Putamen (tissue), 1 donor: ENCODE measurements at regions not wholly inside any gene's neighbourhood (a gene's known extent, or its start where the extent isn't known, plus 50 kb on each side); places are given as distances from the start of the nearest gene placed in this dataset.
A peak's percentile ranks its signal among the peaks of the same experiment; 100 is the strongest.

ENCODE experiments used
- DNase-seq: peaks from one replicate; pipeline ENCODE4 v3.0.0-alpha.2; 2016; ENCODE audit warnings: low spot score

DNA sequence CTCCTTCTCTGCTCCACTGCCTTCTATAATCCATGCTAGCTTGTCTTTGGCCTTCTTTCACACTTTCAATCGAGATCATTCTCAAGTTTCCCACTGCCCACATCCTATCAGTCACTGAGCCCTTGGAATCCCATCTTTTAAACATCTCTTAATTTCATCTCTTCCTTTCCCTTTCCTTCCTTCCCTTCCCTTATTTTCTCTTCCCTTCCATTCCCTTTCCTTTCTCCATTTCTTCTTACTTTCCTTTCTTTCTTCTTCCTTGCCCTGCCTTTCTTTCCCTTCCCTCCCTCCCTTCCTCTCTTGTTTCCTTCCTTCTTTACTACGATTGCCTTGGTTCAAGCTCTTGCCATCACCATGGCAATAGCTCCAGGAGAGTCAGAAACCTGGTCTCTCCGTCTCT, 183.8 kb downstream of the EMP1 start:
- DNase-seq: no peak

DNA sequence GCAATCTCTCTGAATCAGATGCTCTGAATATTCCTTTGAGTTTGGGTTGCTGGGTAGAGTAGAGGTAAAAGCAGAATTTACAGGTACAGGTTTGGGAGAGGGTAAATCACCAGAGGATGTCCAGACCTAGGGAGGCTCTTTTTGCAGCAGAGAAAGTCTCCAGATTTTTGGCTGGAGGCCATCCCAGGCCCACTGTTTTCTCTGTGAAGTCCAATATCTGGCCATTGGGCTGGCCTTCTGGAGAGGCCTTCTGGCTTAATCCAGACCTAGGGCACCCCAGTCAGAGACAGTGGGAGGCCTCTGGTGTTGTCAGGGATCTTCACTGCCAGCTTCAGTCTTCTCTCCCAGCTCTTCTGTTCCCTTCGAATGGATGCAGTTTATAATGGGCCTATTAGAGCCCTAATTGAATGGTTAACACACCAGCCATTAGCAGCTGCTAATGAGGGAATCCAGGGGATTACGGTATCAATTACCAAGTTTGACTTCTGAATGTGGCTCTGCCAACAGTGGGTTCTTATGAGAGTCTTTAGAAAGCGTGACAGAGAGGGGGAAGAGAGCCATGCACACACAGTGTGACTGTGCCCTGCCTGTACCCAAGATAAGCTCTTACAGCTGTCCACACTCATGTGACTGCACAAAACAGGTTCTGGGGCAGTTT, 183.1 kb downstream of the EMP1 start:
- no peak for DNase-seq

DNA sequence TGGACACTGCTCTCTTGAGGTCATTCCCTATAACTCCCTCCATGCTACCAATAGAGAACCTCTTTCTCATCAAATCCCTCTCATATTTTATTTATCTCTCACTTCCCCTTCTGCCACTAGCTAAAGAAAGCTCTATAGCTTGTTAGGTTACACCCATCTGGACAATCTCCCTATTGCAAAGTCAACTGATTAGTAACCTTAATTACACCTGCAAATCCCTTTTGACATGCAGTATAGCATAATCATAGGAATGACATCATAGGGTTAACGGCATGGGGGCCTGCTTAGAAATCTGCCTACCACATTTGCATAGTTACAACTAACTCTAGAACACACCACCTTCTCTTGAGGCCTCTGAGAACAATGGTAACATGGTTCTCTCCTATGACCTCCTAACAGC, 181.2 kb downstream of the EMP1 start:
- DNase-seq: no peak

DNA sequence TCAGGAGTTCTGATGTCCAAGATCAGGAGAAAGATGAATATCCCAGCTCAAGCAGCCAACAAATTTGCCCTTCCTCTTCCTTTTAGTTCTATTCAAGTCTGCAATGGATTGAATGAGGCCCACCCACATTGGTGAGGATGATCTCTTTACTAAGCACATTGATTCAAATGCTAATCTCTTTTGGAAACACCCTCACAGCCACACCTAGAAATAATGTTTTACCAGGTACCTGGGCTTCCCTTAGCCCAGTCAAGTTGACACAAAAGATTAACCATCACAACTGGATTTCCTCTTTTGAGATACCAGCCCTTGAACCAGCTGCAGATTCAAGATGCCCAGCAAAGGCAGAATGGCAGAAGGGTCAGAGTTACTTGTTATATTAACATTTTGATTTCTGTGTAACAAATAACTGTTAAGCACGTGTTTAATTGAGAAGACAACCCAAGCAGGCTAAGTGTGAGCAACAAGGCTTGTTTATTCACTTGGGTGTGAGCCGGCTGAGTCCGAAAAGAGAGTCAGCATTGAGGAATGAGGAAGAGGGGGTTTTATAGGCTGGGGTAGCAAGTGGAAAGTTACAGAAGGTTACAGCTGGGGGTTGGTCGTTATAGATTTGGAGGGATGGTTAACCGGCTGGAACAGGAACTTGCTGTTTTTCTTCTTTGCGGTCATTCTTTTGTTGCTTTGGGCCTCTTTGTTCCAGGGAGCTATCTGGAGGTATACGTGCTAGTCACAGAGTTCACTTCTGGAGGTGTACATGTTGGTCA, 180.3 kb downstream of the EMP1 start:
- no peak for DNase-seq

DNA sequence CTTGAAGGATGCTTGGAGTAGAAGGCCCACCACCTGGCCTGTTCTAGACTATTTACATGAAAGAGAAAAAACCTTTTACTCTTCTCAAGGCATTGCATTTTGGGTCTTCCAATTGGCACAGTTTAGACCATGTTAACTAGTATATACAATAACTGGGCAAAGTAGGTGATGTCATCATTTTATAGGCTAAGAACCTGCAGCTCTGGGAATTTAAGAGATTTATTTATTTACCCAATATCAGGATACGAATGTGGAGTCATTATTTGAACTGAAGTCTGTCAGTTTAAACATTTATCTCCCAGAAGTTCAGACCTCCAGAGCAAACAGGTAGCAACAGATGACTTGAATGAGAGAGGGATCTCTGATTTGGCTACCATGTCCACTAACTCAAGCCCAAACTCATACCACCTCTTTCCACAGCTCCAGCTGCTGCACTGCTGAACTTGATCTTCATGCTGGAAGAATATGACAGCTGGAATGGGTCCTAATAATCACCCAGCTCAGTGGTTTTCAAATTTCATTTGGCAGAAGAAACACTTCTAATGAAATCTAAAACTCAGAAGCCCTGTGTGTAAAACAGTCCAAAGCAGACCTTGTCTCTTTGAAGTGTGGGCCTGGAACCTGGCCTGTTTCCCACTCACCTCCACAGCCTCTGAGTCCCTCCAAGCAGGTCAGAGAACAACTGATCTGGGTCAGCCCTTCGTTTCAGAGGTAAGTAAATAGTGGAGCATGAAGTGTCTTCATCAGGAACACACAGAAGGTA, 179.2 kb downstream of the EMP1 start:
- no peak for DNase-seq

DNA sequence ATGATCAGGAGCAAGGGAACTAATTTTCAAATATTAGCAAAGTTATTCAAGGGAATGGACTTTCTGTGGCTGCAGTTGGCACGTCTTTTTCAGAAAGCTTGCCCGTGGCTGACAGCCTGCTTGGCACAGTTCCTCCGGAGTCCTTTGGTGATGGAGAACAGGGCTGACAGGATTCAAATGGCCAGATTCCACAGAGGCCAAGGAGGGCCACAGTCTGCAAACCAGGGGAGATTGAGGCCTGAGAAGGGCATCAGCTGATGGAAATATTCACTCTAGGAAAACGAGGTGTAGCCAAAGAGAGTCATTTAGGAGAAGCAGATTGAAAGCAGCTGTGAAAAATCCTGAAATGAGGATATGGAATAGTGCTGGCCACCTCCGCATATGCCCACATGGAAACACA, 178.3 kb downstream of the EMP1 start:
- no peak for DNase-seq

DNA sequence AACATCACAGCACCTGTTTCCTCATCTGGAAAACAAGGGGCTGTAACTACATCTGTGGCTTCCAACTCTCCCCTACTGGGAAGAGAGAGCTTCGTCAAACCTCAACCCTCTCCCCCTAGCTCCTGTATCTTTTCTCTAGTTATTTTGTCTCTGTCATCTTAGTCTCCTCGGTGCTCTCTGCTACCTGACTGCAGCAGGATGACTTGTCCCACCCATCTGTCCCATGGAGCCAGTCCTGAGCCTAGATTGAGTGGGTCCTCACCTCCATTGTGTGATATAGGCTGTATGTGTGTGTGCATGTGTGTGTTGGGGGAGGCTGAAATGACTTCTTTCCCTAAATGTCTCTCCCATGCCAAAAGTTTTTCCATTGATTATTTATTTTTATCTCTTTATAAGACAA, 177.3 kb downstream of the EMP1 start:
- no peak for DNase-seq

DNA sequence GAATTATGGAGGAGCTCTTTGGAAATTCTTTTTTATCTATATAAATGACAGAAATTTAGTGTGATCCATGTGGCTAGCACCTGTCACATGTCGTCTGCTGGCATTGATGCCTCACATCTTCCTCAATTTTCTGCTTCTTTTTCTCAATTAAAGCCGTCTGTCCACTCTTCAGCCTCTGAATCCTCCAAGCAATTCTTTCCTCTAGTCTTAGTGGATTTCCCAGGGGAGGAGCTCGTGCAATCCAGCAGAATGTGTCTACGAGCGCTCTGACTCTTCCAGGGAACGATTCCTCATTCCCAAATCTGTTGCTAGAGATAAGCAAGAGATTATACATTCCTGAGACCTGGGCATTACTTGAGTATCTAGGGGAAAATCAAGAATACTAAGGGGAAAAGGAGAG, 176.6 kb downstream of the EMP1 start:
- no peak for DNase-seq

DNA sequence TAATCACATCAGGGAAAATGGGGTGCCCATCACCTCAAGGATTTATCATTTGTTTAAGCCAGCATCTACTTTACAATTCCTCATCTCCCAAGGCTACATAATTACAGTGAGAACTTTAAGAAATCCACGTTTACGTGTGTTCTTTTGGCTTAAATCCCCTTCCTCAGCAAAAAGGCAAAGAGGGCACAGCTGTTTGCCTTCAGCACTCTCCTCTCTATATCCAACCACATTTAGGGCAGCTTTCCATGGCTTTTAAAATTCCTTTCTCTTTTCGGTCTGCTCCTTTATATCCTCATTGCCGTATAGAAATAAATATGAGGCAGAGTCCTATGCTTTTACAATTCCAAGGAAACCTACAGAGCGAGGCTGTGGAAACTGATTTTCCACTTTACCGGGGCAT, 175.9 kb downstream of the EMP1 start:
- DNase-seq: no peak

DNA sequence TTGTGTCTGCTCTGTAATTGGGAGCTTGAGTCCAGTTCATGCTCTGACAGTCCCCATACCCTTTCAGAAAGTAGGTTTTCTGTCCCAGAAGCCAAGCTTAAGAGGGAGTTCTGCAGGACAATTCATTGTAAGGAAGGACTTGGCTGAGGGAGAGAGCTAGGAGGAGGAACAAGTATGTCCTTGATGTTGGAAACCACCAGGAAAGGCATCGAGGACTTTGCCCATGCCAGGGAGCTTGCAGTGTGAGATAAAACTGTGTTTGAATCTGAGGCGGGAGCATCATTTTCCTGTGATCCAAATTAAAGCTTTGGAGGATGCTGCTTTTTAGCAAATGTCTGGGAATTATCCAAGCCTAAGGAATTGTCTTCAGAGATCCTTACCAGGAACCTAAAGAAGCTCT, 175.3 kb downstream of the EMP1 start:
- no peak for DNase-seq

DNA sequence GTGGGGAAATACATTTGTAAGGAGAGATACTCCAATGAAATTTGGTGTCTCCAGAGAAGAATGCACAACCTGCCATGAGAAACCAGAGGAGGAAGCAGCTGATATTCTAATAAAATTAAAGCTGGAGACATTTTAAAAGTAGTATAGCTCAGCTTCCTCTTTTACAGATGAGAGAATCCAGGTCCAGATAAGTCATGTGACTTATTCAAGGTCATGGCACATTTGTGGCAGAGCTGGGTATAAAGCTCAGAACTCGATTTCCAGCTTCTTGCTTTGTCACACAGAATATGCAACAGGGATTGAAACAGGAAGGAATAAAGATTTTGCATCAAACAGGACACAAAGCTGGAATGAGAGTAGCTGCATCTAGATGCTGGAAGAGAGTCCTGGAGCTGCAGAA, 174.8 kb downstream of the EMP1 start:
- DNase-seq: no peak

DNA sequence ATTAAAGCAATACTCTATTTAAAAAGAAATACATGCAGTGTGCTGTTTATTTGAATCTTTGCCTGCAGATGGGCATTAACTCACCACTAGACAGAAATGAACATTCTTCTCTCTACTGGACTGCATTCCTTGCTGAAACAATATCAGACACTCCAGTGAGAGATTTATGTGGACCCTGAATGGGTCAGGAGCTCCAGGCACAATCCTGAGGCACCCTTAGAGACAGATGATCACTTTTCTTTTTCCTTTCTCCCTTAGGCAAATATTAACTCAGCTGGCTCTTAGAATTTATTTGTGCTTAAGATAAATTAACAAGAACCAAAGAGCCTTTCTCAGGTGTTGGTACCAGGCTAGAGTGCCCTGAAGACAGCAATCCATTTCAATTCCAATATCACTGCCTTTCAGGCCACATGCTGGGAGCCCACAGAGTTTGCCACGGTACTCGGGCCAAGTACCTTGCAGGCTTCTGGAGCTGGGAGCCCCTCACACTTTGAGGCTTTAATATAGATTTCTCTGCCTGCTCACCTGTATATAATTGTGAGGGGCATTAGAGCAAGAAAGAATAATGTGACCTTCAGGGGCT, 173.0 kb downstream of the EMP1 start:
- no peak for DNase-seq

DNA sequence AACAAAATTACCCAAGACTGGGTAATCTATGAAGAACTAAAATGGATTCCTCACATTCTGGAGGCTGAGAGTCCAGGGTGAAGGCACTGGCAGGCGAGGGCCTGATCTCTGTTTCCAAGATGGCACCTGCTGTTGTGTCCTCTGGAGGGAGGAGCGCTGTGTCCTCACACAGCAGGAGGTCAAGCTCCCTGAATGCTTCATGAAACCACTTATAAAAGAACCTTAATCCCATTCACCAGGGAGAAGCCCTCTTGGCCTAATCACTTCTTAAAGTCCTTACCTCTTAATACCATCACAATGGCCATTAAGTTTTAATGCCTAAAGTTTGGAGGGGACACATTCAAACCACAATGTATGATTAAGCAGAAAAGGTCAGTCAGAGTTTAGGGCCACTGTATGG, 172.4 kb downstream of the EMP1 start:
- DNase-seq: no peak

DNA sequence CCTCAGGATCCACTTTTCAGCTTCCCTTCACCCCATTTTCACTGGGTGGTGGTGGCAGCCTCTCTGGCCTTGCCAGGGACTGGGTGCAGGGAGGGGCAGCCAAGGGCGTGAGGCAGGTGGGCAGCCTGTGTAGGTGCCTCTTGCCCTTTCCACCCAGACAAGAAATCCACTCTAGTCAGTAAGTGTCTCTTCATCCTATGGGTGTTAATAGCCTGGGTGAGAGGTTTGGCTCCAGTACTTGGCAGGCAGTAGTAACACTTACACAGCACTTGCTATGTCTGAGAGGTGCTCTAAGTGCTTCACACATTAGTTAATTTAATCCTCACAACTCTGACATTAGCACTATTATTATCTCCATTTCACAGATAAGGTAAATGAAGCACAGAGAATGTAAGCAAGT, 171.9 kb downstream of the EMP1 start:
- DNase-seq: no peak

DNA sequence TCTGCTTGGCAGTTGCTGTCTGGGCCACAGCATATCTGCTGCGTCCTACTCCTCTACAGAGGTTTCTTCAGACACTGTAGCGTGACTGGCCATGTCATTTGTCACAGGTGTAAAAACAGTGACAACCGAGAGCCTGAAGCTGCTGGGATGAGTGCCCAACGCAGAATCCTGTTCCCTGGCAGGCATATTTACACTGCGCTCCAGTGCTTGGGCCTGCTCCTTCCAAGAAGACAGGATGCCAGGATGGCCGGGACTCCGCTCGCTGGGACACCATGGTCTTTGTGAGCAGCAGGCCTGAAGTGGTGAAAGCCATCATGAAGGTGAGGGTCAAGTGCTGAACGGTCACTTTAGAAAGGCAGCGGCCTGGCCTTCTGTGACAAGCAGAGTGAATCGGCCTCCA, 171.4 kb downstream of the EMP1 start:
- no peak for DNase-seq

DNA sequence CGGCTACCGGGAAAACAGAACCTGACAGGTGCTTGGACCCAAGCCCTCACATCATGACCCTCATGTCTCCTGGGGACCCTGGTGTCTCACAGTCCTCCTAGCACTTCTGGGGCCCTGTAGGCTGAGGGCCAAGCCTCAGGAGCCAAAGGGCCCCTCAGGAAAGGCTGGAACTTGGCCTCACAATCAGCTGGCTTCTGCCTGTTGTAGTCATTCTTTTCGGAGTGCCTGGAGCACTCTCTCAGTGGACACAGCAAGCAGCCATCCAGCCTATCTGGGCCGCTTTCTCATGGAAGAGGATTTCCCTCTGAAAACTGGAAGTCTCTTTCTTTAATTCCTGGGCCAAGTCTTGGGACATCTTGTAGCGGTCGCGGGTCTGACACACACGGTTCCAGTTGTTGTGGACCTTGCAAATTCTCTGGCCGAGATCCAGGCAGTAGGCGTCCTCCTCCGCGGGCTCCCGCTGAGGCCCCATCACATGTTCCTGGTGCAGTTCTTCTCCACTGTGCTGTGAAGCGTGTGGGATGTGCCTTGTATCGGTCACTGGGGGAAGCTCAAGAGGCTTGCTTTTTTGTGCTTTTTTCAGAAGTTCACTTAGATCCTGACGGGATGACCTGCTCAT, 169.3 kb downstream of the EMP1 start:
- DNase-seq: no peak

DNA sequence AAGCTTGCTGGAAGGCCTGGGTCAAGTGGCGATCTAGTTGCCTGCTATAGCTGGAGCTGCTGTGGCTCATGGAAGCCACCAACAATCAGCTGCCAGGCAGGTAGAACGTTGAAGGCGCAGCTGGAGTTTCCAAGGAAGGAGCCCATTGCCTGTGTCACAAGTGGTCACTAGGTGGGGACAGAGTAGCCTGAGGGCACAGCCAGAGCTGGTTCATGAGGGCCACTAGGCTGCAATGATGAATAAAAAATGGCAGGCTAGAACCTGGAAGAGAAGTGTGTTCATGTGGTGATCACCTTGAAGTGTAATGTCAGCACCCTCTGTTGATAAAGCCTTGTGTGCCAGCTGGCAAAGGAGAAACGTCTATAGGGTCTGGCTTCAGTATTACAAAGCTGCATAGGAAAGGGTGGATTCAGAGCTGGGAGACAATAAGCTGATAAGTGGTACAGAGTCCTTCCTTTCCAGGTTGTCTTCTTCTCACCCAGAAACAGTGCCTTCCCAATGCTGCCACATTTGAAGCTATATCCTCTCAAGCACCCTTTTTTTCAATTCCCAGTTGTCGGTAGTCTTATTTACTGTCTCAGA, 165.8 kb downstream of the EMP1 start:
- DNase-seq: peak; percentile 30

DNA sequence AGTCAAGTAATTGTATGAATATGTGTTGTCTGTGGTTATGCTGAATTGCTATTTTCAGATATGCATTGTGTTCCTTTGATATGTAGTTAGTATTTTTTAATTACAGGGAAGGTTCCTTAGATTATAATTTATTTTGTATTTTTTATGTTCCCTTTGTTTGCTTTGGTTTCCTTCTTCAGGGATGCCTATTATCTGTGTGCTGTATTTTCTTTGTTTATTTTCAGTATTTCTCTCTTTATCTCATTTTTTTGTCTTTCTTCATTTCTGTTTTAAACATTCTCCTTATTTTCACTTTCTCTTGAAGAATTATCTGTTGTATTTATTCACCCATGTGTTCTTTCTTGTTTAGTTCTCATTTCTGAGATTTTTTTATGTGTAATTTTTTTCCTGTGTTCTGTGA, 163.1 kb downstream of the EMP1 start:
- no peak for DNase-seq

DNA sequence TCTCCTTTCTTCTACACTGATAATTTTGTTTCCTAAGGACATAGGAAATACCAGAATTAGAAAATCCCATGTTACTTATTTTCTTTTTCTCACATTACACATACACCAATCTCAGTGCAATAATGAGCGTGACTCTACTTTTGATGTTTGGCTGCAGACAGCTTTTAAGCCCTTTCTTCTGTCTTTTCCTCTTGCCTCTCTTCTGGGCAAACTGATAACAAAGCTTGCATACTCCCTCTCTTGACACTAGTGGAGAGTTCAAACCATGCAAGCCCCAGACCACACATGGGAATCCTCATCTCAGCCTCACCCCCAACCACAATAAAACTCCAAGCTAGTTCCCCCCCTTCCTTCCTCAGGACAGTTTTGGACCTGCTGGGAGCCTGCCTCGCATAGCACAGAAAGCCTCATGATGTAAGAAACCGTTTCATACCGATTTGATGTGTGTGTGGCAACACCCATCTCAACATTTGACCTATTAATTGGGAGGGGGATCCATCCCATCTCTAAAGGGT, 161.9 kb downstream of the EMP1 start:
- no peak for DNase-seq

DNA sequence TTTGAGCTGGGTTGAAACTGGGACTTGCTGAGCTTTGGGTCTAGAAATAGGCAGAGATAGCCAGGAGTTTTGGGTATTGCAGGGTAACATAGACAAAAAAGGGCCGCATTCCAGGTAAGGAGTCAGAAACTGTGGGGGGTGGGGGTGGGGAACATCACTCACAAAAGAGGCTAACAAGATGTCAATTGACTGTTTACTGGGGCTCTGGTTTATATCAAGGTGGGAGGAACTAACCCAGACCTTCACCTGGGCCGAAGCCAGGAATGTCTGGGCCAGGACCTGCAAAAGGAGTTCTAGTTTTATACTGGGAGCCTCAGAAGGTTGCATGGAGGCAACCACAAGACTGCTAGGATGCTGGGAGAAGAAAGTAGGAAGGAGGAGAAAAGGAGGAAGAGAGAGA, 154.4 kb downstream of the EMP1 start:
- no peak for DNase-seq

DNA sequence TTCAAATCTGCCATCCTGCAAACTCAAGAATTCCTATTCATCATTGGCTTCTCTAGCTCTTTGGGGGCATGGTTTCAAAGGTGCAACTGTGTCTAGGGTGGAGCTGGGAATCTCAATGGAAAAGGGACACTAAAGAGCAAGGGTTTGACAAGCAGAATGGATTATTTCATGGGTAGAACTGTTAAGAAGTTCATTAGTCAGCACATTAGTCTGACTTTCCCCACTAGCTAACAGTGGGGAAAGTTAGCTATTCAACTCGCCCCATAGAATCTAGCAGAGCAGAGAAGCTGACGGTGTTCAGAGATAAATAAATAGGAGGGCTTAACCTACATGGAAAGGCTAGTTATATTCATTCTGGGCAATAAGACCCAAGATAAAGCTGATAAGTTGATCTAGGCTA, 153.9 kb downstream of the EMP1 start:
- no peak for DNase-seq

DNA sequence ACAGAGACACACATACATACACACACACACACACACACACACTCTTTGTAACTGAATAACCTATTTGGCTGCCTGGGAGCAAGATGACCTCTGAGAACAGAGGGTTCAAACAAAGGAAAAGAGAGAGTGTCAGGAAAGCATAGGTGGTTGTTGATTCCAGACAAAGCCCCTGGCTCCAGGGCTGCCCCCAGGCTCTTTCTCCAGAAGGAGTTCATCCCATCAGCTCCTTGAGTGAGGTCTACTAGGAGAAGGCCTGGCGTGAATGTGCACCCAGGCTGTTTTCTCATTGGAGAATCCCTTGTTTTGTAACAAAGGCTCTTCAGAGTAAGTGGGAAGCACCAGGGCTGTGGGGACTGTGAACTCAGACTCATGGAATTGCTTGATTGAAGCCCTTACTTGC, 151.9 kb downstream of the EMP1 start:
- DNase-seq: no peak
